Panc1 (cell line): ENCODE measurements at regions not wholly inside any gene's neighbourhood (a gene's known extent, or its start where the extent isn't known, plus 50 kb on each side); places are given as distances from the start of the nearest gene placed in this dataset.

Experiments
- CTCF ChIP-seq: fragments of 450-650 bp; IDR thresholded peaks from 2 replicates; pipeline ENCODE4 v1.5.1; 2017; ENCODE audit warnings: mild to moderate bottlenecking
- POLR2AphosphoS5 ChIP-seq: IDR thresholded peaks from 2 replicates; pipeline ENCODE4 v1.6.1; 2012; ENCODE audit warnings: mild to moderate bottlenecking, low read depth, low read length, moderate library complexity
- REST ChIP-seq, 2 experiments: IDR thresholded peaks; 2 replicates each; pipeline ENCODE4 v1.6.1; 2011 to 2012; ENCODE audit warnings: low read depth in 2 of 2, control low read depth in 1 of 2, low read length in 1 of 2, mild to moderate bottlenecking in 1 of 2, moderate library complexity in 1 of 2; ENCODE audit not compliant: insufficient read depth in 1 of 2
- SIN3A ChIP-seq: IDR thresholded peaks from 2 replicates; pipeline ENCODE4 v1.6.1; 2012; ENCODE audit warnings: low read depth, mild to moderate bottlenecking, low read length, moderate library complexity, borderline replicate concordance; ENCODE audit not compliant: insufficient read depth
- TCF7L2 ChIP-seq: IDR thresholded peaks from 2 replicates; pipeline ENCODE4 v1.6.1; 2011; ENCODE audit warnings: mild to moderate bottlenecking, low read depth, low read length, inconsistent platforms

- TF ChIP-seq CTCF (no peak), POLR2AphosphoS5 (no peak), SIN3A (no peak), TCF7L2 (no peak), REST (IDR thresholded peaks at IDR 0.05; ENCODE audit: insufficient read depth in 1 of 2, low read depth in 2 of 2, low read length in 1 of 2) (no peak)
Observed at GRCh38 chr13:99055281-99055680, 77.4 kb upstream of the DOCK9 start.
